NCI-H748 treated with DMSO at 0.1 percent for 48 hours (cell line): ENCODE measurements at regions not wholly inside any gene's neighbourhood (a gene's known extent, or its start where the extent isn't known, plus 50 kb on each side); places are given as distances from the start of the nearest gene placed in this dataset.
"Not testable (repeated sequence)": the region's sequence is repeated elsewhere in the genome, so short reads cannot be mapped to it uniquely, and the experiment has no call there.

Experiments used
- DNase-seq: peaks from one replicate; lab custom pipeline; 2025; lab: John Stamatoyannopoulos, UW

DNA sequence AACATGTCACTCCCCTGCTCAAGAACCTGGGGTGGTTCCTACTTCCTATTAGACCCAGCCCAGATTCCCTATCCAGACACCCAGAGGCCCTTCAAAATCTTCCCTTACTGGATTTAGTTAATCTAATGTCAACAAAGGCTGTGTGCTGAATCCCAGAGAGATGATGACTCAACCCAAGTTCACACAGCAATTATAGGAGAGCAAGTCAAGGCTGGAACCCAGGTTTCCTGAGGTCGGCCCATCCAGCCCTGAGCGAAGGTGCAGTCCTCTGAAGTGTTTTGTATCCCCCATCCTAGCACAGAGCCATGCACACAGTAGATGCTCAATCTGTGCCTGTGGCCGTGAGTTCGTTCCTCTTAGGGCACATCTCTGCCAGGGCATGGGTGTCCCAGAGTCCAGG, 452.1 kb downstream of the GOLGA6L6 start:
- DNase-seq: not testable (repeated sequence)

GRCh38 chr15:20084026-20084425, 457.6 kb downstream of the GOLGA6L6 start:
- not testable (repeated sequence) for DNase-seq

DNA sequence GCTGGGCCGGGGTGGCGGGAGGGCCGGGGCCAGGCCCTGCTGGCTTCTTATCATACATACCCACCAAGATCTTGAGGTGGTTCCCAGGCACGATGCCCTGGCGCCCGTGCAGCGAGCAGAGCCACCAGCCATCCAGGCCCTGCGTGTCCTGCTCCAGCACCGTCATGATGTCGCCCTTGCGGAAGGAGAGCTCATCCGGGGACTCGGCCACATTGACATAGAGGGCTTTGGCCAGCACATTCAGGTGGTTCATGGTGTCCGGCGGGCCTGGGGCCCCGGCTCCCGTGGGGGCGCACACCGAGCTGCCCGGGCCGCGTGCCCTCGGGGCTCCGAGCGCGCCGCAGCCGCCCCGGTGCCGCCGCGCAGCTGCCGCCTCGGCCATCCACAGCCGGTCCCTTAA, 467.5 kb downstream of the GOLGA6L6 start:
- not testable (repeated sequence) for DNase-seq

- DNase-seq: not testable (repeated sequence)
Observed at GRCh38 chr15:20069043-20069442, 472.6 kb downstream of the GOLGA6L6 start.

- not testable (repeated sequence) for DNase-seq
Observed at GRCh38 chr15:20066173-20066572, 475.4 kb downstream of the GOLGA6L6 start.

- not testable (repeated sequence) for DNase-seq
Observed at GRCh38 chr15:20065508-20065907, 476.1 kb downstream of the GOLGA6L6 start.

GRCh38 chr15:20063167-20063566, 478.4 kb downstream of the GOLGA6L6 start:
- not testable (repeated sequence) for DNase-seq

DNA sequence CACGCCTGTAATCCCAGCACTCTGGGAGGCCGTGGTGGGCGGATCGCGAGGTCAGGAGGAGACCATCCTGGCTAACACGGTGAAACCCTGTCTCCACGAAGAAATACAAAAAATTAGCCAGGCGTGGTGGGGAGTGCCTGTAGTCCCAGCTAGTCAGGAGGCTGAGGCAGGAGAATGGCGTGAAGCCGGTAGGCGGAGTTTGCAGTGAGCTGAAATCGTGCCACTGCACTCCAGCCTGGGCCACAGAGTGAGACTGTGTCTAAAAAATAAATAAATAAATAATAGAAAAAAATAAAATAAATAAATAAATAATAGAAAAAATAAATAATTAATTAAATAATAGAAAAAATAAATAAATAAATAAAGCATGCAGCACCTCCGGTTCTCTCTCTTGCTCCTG, 480.8 kb downstream of the GOLGA6L6 start:
- DNase-seq: not testable (repeated sequence)

DNA sequence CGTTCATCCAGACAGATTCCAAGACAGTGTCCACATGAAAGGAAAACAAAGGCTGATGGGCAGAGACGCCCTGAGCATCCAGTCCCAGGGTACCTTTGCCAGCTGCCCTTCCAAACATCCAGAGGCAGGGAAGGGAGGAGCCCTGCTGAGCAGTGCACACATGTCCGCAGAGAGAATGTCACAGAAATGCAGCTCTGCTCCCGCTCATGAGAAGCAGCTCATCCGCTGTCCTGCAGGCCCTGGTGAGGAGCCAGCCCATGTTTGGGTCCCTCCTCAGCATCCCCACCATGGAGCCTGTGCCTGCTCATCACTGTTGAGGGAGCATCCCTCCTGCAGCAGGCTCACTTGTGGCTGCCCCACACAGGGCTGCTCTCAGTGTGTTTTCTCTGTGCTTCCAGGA, 484.7 kb downstream of the GOLGA6L6 start:
- not testable (repeated sequence) for DNase-seq

DNA sequence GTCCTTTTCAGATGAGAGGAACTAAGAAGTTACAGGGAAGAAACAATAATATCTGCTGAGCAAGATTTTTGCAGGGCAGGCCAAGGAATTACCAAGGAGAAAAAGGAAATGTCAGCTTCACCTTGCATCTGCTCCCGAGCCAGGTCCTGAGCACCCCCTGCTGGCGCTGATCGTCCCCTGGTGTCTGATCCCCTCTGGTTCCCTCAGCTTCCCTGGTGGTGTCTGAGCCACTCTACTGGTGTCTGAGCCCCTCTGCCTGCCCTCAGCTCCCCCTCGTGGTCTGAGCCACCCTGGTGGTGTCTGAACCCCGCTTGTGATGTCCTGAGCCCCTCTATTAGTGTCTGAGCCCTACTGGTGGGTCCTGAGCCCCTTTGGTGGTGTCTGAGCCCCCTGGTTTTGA, 485.7 kb downstream of the GOLGA6L6 start:
- DNase-seq: not testable (repeated sequence)

DNA sequence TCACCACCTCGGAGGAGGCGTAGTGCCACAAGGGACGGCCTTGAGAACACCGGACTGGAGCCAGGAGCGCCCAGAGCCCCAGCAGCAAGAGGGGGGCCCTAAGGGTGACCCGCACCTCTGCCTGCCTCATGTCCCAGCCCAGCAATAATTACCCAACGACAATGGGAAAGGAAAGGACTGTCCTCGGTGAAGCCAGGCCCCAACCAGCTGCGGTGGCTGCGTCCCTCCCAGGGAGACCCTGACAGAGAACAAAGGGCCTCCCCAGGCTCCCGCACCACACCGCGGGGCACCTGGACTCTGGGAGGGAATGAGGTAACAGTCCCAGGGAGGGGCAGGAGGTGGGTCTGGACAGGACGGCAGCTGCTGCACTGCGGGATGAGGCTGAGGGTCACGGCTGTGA, 493.4 kb downstream of the GOLGA6L6 start:
- DNase-seq: not testable (repeated sequence)

DNA sequence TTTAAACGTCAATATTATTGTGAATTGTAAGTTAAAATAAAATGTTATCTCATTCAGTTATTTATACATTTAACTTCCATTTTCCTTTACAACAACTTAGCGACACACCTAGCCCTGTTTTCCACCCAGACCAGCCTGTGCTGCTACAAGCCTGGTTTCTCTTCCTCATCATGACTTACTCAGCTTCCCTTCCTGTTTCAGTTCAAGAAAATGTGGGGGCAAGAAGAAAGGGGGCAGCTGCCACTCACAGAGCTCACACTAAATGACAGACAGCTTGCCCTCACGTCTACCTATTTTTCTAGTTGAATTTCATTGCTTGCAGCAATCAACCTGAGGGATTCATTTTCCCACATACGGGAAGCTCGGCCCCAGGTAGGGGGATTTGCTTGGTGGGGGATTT, 496.4 kb downstream of the GOLGA6L6 start:
- not testable (repeated sequence) for DNase-seq

DNA sequence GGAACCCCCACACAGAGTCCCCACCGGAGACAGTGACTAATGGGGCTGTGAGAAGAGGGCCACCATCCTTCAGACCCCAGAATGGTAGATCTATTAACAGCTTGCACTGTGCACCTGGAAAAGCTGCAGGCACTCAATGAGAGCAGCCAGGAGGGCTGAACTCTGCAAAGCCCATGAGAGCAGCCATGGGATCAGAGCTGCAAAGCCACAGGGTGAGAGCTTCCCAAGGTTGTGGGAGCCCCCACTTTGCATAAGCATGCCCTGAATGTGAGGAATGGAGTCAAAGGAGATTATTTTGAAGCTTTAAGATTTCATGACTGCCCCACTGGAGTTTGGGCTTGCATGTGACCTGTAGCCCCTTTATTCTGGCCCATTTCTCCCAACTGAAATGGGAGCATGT, 500.9 kb downstream of the GOLGA6L6 start:
- not testable (repeated sequence) for DNase-seq

GRCh38 chr15:20025040-20025439, 516.6 kb downstream of the GOLGA6L6 start:
- DNase-seq: not testable (repeated sequence)

GRCh38 chr15:20022349-20022748, 519.3 kb downstream of the GOLGA6L6 start:
- not testable (repeated sequence) for DNase-seq

GRCh38 chr15:20021351-20021750, 520.2 kb downstream of the GOLGA6L6 start:
- not testable (repeated sequence) for DNase-seq

DNA sequence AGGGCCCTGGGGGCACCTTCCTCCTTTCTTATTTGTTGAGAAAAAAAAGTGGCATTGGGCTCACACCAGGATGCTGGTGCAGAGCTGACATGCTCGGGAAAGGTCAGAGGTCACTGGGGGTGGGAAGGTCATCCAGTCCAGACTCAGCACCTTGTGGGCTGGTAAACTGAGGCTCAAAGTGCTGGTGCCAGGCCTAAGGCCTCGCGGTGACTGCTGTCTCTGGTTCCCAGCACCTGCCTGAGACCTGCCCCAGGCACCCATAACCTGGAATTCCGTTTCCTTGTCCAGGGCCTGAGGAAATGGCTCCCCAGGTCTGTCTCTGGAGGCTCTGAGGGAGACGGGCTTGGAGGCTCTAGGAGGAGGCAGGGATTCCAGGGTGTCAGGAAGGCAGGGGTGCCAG, 521.0 kb downstream of the GOLGA6L6 start:
- DNase-seq: not testable (repeated sequence)

DNA sequence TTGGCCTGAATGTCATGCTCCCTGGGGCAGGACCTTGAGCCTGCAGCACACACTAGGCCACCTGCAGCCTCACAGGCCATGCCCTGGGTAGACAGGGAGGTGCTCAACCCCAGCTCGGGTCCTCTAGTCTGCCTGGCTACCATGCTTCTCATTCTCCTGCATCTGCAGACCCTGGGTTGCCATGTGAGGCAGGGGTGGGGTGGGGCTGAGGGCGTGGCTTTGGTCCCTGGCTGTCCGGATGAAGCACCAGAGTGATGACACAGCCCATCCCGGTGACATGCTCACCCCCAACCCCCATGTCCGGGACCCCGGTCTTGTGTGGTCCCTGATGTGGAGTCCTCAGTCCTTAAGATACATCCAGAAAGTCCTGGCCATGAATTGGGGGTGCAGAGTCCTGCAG, 521.8 kb downstream of the GOLGA6L6 start:
- not testable (repeated sequence) for DNase-seq

- DNase-seq: not testable (repeated sequence)
Observed at GRCh38 chr15:20017581-20017980, 524.0 kb downstream of the GOLGA6L6 start.

DNA sequence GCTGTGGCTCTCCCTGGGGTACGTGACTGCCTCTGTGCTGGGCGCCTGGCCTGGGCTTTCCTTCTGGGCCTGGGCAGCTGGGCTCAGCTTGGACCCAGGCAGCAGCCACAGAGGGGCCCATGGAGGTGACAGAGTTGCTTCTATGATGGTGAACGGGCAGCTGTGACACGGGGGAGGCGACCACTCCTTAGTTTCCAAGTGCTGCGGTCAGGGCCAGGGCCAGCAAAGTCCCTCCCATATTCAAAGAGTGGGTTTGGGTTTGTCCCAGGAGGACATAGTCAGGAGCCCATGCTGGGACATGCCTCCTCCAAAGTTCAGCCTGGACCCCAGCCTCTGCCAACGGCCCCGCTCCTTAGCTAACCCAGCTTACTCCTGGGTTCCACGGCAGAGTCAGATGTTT, 524.7 kb downstream of the GOLGA6L6 start:
- DNase-seq: not testable (repeated sequence)

GRCh38 chr15:20012837-20013236, 528.8 kb downstream of the GOLGA6L6 start:
- DNase-seq: not testable (repeated sequence)

GRCh38 chr15:20010759-20011158, 530.8 kb downstream of the GOLGA6L6 start:
- DNase-seq: not testable (repeated sequence)

- DNase-seq: not testable (repeated sequence)
Observed at GRCh38 chr15:20009619-20010018, 532.0 kb downstream of the GOLGA6L6 start.

- not testable (repeated sequence) for DNase-seq
Observed at GRCh38 chr15:20007338-20007737, 534.3 kb downstream of the GOLGA6L6 start.
